HG03039 (cell line): ENCODE measurements at regions not wholly inside any gene's neighbourhood (a gene's known extent, or its start where the extent isn't known, plus 50 kb on each side); places are given as distances from the start of the nearest gene placed in this dataset.

Experiments used
- ATAC-seq: cut with Tn5 transposase; IDR thresholded peaks from one replicate; pipeline ENCODE4 v1.9.1; 2021; ENCODE audit warnings: mild to moderate bottlenecking, moderate library complexity; ENCODE audit not compliant: unreplicated experiment

DNA sequence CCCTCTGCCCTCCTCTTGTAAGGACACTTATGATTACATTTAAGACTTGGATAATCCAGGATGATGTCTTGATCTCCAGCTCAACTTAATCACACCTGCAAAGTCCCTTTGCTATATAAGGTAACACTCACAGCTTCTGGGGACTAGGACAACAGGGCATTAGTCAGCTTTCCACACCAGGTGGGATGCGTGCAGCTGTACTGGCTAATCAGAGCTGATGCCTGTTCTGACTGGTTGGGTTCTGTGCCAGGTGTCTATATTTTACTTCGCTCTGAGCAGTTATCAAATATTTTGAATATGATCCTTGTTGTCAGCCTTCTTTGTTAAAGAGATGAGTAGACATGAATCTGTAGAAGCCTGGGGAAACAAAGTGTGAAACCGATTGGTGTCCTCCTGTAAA, 115.5 kb upstream of the ATP8B1 start:
- ATAC-seq = no peak

DNA sequence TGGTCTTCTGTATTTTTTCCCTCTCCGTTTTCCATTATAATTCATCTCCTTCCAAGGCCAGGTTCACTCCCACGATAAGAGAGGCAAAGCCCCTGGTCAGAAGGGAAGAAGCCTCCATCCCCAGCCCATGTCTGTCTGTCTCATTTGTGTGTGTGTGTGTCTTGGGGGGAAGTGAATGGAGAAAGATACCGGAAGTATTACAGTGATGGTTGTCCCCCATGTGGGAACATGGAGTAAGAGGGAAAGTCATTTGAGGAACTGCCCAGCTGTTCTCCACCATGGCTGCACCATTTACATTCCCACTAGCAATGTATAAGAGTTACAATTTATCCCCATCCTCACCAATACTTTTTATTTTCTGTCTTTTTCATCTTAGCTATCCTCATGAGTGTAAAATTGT, 113.6 kb upstream of the ATP8B1 start:
- ATAC-seq = no peak

- ATAC-seq = no peak
Observed at GRCh38 chr18:57915865-57916582, 112.9 kb upstream of the ATP8B1 start.

DNA sequence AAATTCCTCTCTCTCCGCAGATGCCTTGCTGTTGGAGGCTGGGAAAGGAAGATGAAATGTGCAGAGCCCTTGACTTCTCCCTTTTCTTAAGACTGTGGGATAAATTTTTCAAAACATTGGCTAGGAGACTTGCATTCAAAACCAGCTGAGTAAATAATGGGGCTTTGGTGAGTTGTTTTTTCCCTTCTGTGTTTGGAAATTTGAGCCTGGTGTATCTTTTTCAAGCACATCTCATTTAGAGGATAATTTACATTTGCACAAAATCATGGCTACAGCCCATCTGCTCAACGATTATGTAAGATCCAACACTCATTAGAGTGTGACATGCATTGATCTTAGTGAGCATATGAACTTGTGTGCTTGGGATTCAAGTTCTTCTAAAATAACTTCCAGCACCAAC, 112.1 kb upstream of the ATP8B1 start:
- ATAC-seq = no peak

- no peak for ATAC-seq
Observed at GRCh38 chr18:57913686-57914085, 110.6 kb upstream of the ATP8B1 start.

DNA sequence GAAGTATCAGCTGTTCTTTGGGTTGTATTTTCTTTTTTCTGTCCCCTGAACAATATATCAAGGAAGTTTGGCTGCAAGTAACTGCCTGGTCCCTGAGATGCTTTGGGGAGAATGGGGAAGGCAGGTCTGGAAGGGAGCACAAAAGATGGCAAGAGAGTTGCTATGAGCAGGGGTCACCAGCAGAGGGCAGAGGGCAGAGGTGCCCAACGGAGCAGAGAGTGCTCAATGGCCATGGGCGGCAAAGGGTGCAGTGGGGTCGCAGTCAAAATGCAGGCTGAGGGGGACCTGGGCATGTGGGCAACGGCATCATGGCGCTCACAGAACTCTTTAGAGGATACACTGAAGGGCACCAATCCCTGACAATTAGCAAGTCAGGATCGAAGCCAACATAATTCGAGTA, 107.7 kb upstream of the ATP8B1 start:
- no peak for ATAC-seq

DNA sequence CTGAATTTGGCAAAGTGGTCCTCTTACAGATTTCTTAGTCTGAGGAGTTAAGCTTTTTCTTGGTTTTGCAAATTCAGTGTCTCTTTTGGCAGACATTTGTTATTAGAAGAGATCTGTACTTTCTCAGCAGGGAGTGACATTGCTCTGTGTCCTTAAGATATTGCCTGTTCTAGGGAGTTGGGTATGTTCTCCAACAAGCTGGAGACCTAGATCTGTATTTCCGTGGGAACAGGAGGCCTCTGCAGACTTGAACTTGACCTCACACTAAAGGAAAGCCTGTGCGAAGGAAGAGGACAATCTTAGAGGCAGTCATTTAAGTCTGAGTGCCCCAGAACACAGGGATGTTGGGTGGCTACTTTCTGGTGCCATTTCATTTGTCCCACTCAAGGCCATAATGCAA, 107.0 kb upstream of the ATP8B1 start:
- ATAC-seq = no peak

GRCh38 chr18:57909620-57910019, 106.5 kb upstream of the ATP8B1 start:
- no peak for ATAC-seq

DNA sequence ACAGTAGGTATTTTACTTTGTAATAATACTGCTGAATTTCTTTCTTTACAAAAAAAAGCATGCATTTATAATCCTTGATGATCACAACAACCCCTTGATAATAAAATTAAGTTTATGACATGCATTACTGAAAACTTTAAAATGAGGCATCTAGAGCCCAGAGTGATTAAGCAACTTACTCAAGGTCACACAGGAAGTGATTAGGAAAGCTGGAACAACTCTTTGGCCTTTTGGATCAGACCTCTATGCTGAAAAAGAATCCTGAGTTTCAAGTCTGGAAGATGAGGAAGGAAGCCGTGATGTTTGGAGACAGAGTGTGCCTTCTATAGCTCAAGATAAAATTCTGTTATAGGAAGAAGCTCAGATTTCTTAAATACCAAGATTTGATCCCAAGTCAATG, 105.0 kb upstream of the ATP8B1 start:
- no peak for ATAC-seq

DNA sequence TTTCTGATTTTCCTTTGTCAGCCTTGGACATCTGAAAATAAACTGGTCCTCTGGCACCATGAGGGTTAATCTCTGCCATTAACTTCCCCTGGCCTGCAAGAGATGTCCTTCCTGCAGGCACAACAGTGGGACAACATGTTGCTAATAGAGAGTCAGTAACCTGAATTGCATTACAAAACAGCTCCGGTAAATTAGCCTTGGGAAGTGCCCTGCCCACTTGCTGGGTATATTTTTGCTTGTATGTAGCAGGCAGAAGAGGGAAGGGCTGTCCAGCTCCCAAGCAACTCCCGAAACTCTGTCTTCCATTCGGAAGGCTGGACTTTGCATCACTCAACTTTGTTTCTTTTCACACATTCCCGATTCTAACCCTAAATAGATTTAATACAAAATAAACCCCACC, 104.4 kb upstream of the ATP8B1 start:
- ATAC-seq = no peak

DNA sequence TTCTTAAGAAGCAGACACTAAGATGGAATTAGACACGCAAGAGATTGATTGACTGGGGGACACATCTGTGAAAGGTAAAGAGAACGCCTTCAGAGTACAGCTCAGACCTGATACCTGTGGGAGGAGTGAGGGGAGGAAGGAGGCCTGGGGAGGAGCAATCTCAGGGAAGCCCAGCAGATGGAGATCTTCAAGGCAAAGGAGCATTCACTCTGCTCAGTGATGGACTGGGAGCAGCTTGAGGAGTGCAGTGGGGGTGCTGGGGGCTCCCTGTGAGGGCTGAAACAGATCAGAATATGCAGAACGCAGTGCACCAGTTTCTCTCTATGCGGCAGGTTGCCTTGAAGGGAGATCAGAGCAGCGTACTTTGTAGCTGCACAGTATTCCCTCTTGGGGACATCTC, 103.7 kb upstream of the ATP8B1 start:
- no peak for ATAC-seq

- ATAC-seq = no peak
Observed at GRCh38 chr18:57904535-57904934, 101.4 kb upstream of the ATP8B1 start.

- no peak for ATAC-seq
Observed at GRCh38 chr18:57902721-57903120, 99.6 kb upstream of the ATP8B1 start.

GRCh38 chr18:57901825-57902589, 98.9 kb upstream of the ATP8B1 start:
- no peak for ATAC-seq

GRCh38 chr18:57900906-57901435, 97.9 kb upstream of the ATP8B1 start:
- no peak for ATAC-seq

DNA sequence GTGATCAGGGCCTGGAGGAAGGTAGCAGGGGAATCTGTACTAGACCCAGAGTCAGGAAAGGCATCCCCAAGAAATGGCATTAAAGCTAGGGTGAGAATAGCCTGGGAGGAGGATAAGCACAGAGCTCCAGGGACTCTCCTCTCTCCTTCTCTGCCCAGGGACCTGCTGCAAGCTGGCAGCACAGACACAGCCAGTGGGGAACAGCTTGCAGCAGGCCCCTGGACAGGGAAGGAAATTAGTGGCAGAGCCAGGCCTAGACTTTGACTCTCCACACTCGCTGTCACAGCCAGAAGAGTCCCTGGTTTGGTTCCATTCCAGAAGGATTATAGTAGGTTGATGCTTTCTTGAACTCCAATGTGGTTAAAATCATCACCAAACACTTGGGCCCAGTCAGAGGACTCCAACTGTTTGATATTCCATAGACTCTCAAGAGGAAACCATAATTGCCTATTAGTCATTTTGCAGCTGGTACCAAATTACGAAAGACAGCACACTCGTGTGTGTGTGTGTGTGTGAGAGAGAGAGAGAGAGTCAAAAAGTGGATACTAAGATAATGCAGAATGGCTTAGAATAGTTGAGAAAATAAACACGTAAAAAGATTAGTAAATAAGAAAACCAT, 95.5 kb upstream of the ATP8B1 start:
- ATAC-seq = no peak

DNA sequence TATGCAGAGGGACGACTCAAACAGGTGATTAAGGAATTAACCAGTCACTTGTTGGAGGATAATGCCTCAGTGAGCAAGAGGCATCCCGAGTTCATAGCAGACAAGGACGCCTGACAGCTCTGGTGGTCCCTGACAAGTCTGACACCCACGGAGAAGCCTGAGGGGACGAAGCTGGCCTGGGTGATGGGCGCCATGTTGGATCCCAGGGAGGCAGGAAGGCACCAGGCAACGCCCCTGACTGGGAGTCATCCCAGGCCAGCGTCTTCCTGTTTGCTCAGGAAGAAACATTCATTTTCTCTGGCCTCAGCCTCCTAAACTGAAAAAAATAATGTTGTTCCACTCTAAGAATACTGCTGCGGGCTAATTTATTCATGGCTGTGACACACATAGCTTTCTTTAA, 92.1 kb upstream of the ATP8B1 start:
- no peak for ATAC-seq

GRCh38 chr18:57891707-57892391, 88.7 kb upstream of the ATP8B1 start:
- ATAC-seq = no peak

DNA sequence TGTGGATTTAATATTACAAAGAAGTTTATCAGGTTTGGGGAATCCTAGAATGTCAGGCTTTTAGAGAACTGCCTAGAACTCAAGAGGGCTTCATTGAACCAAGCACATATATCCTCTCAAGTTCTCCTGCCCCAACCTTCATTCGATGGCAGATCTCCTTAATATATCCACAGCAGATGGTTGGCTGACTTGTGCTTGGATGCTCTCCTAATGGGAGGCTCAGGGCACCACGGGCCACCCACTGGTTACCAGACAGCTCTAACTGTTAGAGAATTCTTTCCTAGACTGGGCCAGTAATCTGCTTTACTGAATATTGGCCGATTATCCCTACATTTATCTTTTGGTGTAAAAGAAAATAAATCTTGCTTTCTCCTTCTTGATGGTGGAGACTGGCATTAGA, 87.2 kb upstream of the ATP8B1 start:
- no peak for ATAC-seq

DNA sequence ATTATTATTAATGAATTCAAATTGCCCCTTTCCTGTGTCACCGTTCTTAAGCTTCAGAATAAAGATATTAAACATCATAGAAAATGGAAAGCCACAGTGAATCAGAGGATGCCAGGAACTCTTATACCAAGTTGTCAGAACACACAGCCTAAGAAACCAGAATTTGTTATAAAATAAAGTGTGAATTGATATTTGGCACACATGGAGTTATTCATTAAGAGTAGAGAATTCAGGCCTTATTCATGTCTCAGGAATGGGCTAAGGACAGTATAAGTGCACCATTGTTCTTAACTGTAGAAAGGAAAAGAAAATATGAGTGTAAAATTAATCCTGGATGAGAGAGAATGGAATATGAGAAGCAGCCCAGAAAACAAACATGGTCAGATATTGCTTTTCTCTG, 86.7 kb upstream of the ATP8B1 start:
- no peak for ATAC-seq
